IMR-90 (cell line): ENCODE measurements at regions not wholly inside any gene's neighbourhood (a gene's known extent, or its start where the extent isn't known, plus 50 kb on each side); places are given as distances from the start of the nearest gene placed in this dataset.

ENCODE experiments used
- ATAC-seq: fragments of 200-7000 bp; cut with Tn5 transposase; 2 replicates; pipeline ENCODE4 v1.9.1; 2020; ENCODE audit warnings: low read depth, mild to moderate bottlenecking, moderate library complexity
- BruUV-seq: library from RNA; stranded (reverse); fragments of 400-500 nt; replicated peaks from 2 replicates; lab custom pipeline; 2021; lab: Mats Ljungman, UMichigan
- CTCF ChIA-PET: fragments of 300-600 bp; formaldehyde crosslinking; extraction: SDS; loops from one replicate; lab custom pipeline; 2021; ENCODE audit warnings: antibody characterized with exemption; lab: Yijun Ruan, JAX
- POLR2A ChIA-PET: fragments of 300-600 bp; sonication (Branson Sonifier 250); formaldehyde crosslinking; loops from one replicate; lab custom pipeline; 2022; ENCODE audit warnings: antibody characterized with exemption; ENCODE audit not compliant: unreplicated experiment; lab: Charles Lee
- DNase-seq: peaks from one replicate; pipeline ENCODE4 v3.0.0; 2013
- H2AFZ ChIP-seq: replicated peaks from 2 replicates; pipeline ENCODE3; 2013; ENCODE audit warnings: low read length, mild to moderate bottlenecking; ENCODE audit not compliant: poor library complexity
- H2AK5ac ChIP-seq: 2 replicates; pipeline ENCODE4 v1.6.1; 2013; ENCODE audit warnings: low read depth, low read length, inconsistent platforms
- H2AK9ac ChIP-seq: replicated peaks from 2 replicates; pipeline ENCODE3; 2013; ENCODE audit warnings: mild to moderate bottlenecking, low read depth, low read length, moderate library complexity; ENCODE audit not compliant: poor library complexity
- H2BK120ac ChIP-seq: 2 replicates; pipeline ENCODE4 v1.6.1; 2013; ENCODE audit warnings: low read depth, low read length, inconsistent platforms
- H2BK15ac ChIP-seq: 3 replicates; pipeline ENCODE4 v1.6.1; 2013; ENCODE audit warnings: low read depth, low read length, inconsistent platforms
- H2BK20ac ChIP-seq: 2 replicates; pipeline ENCODE4 v1.6.1; 2013; ENCODE audit warnings: low read depth, mild to moderate bottlenecking, inconsistent platforms, low read length, moderate library complexity
- H2BK5ac ChIP-seq: 2 replicates; pipeline ENCODE4 v1.6.1; 2013; ENCODE audit warnings: mild to moderate bottlenecking, low read depth, low read length, inconsistent platforms; ENCODE audit not compliant: poor library complexity, severe bottlenecking
- H3K14ac ChIP-seq: replicated peaks from 2 replicates; pipeline ENCODE4 v1.6.1; 2013; ENCODE audit warnings: low read depth, low read length, inconsistent platforms
- H3K18ac ChIP-seq: 2 replicates; pipeline ENCODE4 v1.6.1; 2013; ENCODE audit warnings: low read depth, low read length, control low read depth
- H3K23ac ChIP-seq: 2 replicates; pipeline ENCODE4 v1.6.1; 2013; ENCODE audit warnings: low read depth, low read length, inconsistent platforms
- H3K27ac ChIP-seq: 2 replicates; pipeline ENCODE4 v1.5.1; 2013; ENCODE audit warnings: mild to moderate bottlenecking, control low read depth, low read length; ENCODE audit not compliant: insufficient read depth
- H3K27me3 ChIP-seq: 2 replicates; pipeline ENCODE4 v1.6.1; 2013; ENCODE audit warnings: low read length; ENCODE audit not compliant: control insufficient read depth, insufficient read depth
- H3K36me3 ChIP-seq: 2 replicates; pipeline ENCODE4 v1.6.1; 2013; ENCODE audit warnings: low read length, mixed read lengths; ENCODE audit not compliant: control insufficient read depth, insufficient read depth
- H3K4ac ChIP-seq: 2 replicates; pipeline ENCODE4 v1.6.1; 2013; ENCODE audit warnings: low read depth, low read length, inconsistent platforms
- H3K4me1 ChIP-seq: 2 replicates; pipeline ENCODE4 v1.6.1; 2013; ENCODE audit warnings: low read length, mixed read lengths; ENCODE audit not compliant: control insufficient read depth, insufficient read depth
- H3K4me2 ChIP-seq: 2 replicates; pipeline ENCODE4 v1.6.1; 2013; ENCODE audit warnings: low read depth, mild to moderate bottlenecking, control low read depth, low read length, moderate library complexity
- H3K4me3 ChIP-seq: 2 replicates; pipeline ENCODE4 v1.5.1; 2013; ENCODE audit warnings: low read depth, mild to moderate bottlenecking, control low read depth, low read length, moderate library complexity; ENCODE audit not compliant: insufficient read depth
- H3K56ac ChIP-seq: 2 replicates; pipeline ENCODE4 v1.6.1; 2013; ENCODE audit warnings: low read length, inconsistent platforms; ENCODE audit not compliant: insufficient read depth; ENCODE audit errors: extremely low read depth
- H3K79me1 ChIP-seq, 2 experiments: 2 replicates each; pipeline ENCODE4 v1.6.1; 2013; ENCODE audit warnings: low read length in 2 of 2, inconsistent platforms in 1 of 2, low read depth in 1 of 2
- H3K9ac ChIP-seq: 2 replicates; pipeline ENCODE4 v1.6.1; 2013; ENCODE audit warnings: low read depth, low read length, control low read depth
- H3K9me1 ChIP-seq: 2 replicates; pipeline ENCODE4 v1.6.1; 2013; ENCODE audit warnings: low read length, inconsistent platforms; ENCODE audit not compliant: insufficient read depth
- H3K9me3 ChIP-seq: 2 replicates; pipeline ENCODE4 v1.6.1; 2013; ENCODE audit warnings: low read length; ENCODE audit not compliant: control insufficient read depth, insufficient read depth
- H4K20me1 ChIP-seq: 2 replicates; pipeline ENCODE4 v1.6.1; 2013; ENCODE audit warnings: low read length, inconsistent platforms; ENCODE audit not compliant: insufficient read depth
- H4K5ac ChIP-seq: 2 replicates; pipeline ENCODE4 v1.6.1; 2013; ENCODE audit warnings: mild to moderate bottlenecking, low read depth, low read length, control low read depth
- H4K8ac ChIP-seq, 2 experiments: 2 replicates each; pipeline ENCODE4 v1.6.1; 2013; ENCODE audit warnings: low read depth in 2 of 2, low read length in 2 of 2, control low read depth in 1 of 2, inconsistent platforms in 1 of 2
- H4K91ac ChIP-seq: 2 replicates; pipeline ENCODE4 v1.6.1; 2013; ENCODE audit warnings: low read depth, low read length, inconsistent platforms; ENCODE audit not compliant: insufficient read depth
- MXI1 ChIP-seq: IDR thresholded peaks from 2 replicates; pipeline ENCODE4 v1.6.1; 2012; ENCODE audit warnings: low read depth, mild to moderate bottlenecking, low read length, moderate library complexity, borderline replicate concordance
- SMC3 ChIP-seq: fragments of 150-350 bp; IDR thresholded peaks from 2 replicates; pipeline ENCODE4 v1.6.1; 2016; ENCODE audit warnings: low read depth, mild to moderate bottlenecking, antibody characterized with exemption, low read length, moderate library complexity
- WGBS, 2 experiments: methylation state at CpG; one replicate each; pipeline versions ENCODE4 v1.1.5 to v1.1.7; 2013; ENCODE audit warnings: missing lambda C conversion rate in 2 of 2; ENCODE audit not compliant: insufficient read length in 1 of 2; ENCODE audit errors: extremely low coverage in 2 of 2; 5-methylcytosine and 5-hydroxymethylcytosine counted together
- dilution Hi-C: fragments of 300-500 bp; cut with HindIII; formaldehyde crosslinking; loops from one replicate; pipeline ENCODE4 v1.14.3; 2018; ENCODE audit warnings: low sequenced_read_pairs; ENCODE audit not compliant: unreplicated experiment
- in situ Hi-C: fragments of 300-500 bp; cut with MboI; formaldehyde crosslinking; loops from 3 replicates; pipeline ENCODE4 v1.14.3; 2019; ENCODE audit warnings: low sequenced_read_pairs, inconsistent platforms, mixed read lengths
- intact Hi-C: fragments of 100-400 bp; cut with micrococcal nuclease; formaldehyde crosslinking; loops from 2 replicates; pipeline ENCODE4 v1.10.0; 2022
- TF ChIP-seq, protein P1 (sequence below): conservative IDR thresholded peaks from 2 replicates; pipeline ENCODE4 v1.5.1; 2012; ENCODE audit warnings: mild to moderate bottlenecking, low read depth, low read length, improper control_type of control experiment

DNA sequence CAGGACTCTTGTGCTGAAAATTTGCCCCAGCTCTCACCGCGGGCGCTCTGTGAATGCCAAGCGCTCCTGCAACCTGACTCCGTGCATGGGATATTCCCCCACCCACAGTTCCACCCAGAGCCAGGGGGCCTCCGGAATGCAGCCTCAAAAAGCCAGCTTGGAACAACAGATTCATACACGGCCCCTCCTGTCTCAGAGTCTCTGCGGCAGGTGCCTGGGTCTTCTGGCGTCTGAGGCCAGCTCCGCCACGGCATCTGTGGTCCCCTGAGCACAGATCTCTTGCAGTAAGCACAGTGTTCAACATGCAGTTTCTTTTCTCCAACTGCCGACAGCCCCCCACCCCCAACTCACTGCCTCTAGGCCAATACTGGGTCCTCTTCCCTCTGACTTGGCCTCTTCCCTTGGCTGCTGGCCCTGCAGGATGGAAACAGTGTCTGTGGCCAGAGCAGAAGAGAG lies 355.7 kb upstream of the IRX2 start:
- Histone ChIP-seq H3K23ac (no peak overlapping the region), H3K27me3 (no peaks in the 10 kb centered on the region), H3K14ac (no peak overlapping the region), H2BK120ac (no peak overlapping the region), H2BK5ac (no peak overlapping the region), H3K36me3 (no peaks in the 10 kb centered on the region), H3K4ac (no peak overlapping the region), H2BK20ac (no peak overlapping the region), H4K20me1 (no peaks in the 10 kb centered on the region), H2AK5ac (no peak overlapping the region), H3K4me2 (no peak overlapping the region), H2BK15ac (no peak overlapping the region), H4K8ac (no peak overlapping the region), H3K79me1 (no peaks in the 10 kb centered on the region), H2AK9ac (no peak overlapping the region), H4K5ac (no peak overlapping the region), H3K18ac (no peak overlapping the region), H4K91ac (no peak overlapping the region), H3K9me3 (peaks cover 32% of the 10 kb centered on the region), H3K56ac (no peak overlapping the region), H2AFZ (no peak overlapping the region), H3K4me1 (no peaks in the 10 kb centered on the region), H3K9ac (no peak overlapping the region), H3K4me3 (no peak overlapping the region), H3K27ac (no peak overlapping the region), H3K9me1 (no peaks in the 10 kb centered on the region)
- no peak for TF ChIP-seq SMC3
- TF ChIP-seq MXI1, result no peak
- TF ChIP-seq, protein P1, sequence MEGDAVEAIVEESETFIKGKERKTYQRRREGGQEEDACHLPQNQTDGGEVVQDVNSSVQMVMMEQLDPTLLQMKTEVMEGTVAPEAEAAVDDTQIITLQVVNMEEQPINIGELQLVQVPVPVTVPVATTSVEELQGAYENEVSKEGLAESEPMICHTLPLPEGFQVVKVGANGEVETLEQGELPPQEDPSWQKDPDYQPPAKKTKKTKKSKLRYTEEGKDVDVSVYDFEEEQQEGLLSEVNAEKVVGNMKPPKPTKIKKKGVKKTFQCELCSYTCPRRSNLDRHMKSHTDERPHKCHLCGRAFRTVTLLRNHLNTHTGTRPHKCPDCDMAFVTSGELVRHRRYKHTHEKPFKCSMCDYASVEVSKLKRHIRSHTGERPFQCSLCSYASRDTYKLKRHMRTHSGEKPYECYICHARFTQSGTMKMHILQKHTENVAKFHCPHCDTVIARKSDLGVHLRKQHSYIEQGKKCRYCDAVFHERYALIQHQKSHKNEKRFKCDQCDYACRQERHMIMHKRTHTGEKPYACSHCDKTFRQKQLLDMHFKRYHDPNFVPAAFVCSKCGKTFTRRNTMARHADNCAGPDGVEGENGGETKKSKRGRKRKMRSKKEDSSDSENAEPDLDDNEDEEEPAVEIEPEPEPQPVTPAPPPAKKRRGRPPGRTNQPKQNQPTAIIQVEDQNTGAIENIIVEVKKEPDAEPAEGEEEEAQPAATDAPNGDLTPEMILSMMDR, result no peak
- in situ Hi-C loops, result no loop called here
- intact Hi-C loops, result no loop called here
- ChIA-PET POLR2A (no interaction called here), CTCF (no interaction called here)
- WGBS, 2 experiments, result 10% methylated on average over 2 of the region's 12 CpGs; no CpG with 5 or more reads in 1 of the 2 experiments
- no peak for DNase-seq
- ATAC-seq, result no peak
- no TSS peak for BruUV-seq
- dilution Hi-C loops, result no loop called here
